PC-3 (cell line): ENCODE measurements at regions not wholly inside any gene's neighbourhood (a gene's known extent, or its start where the extent isn't known, plus 50 kb on each side); places are given as distances from the start of the nearest gene placed in this dataset.

ENCODE experiments used
- ATAC-seq: fragments of 200-7000 bp; cut with Tn5 transposase; 2 replicates; pipeline ENCODE4 v1.9.1; 2020; ENCODE audit warnings: mild to moderate bottlenecking, moderate library complexity
- BruUV-seq: library from RNA; stranded (reverse); fragments of 400-500 nt; replicated peaks from 2 replicates; lab custom pipeline; 2021; lab: Mats Ljungman, UMichigan
- CTCF ChIA-PET: fragments of 300-600 bp; sonication (Branson Sonifier 250); formaldehyde crosslinking; loops from one replicate; lab custom pipeline; 2022; ENCODE audit warnings: antibody characterized with exemption; lab: Charles Lee
- POLR2A ChIA-PET: fragments of 300-600 bp; sonication (Branson Sonifier 250); formaldehyde crosslinking; loops from one replicate; lab custom pipeline; 2022; ENCODE audit warnings: antibody characterized with exemption; ENCODE audit not compliant: unreplicated experiment; lab: Charles Lee
- DNase-seq: peaks from one replicate; pipeline ENCODE4 v3.0.0-alpha.2; 2015
- H2AFZ ChIP-seq: fragments of 300-600 bp; sonication (generic); 2 replicates; pipeline ENCODE4 v1.6.0; 2016; ENCODE audit warnings: antibody characterized with exemption, low read length
- H3F3A ChIP-seq: fragments of 300-600 bp; sonication (generic); one replicate; pipeline ENCODE4 v1.6.0; 2017; ENCODE audit warnings: antibody characterized with exemption, low read length, control low read depth, mild to moderate bottlenecking; ENCODE audit not compliant: unreplicated experiment
- H3K27ac ChIP-seq: fragments of 300-600 bp; sonication (generic); 2 replicates; pipeline ENCODE4 v1.5.1; 2016; ENCODE audit warnings: mild to moderate bottlenecking, low read length
- H3K27me3 ChIP-seq: fragments of 300-600 bp; sonication (generic); 2 replicates; pipeline ENCODE4 v1.6.1; 2016; ENCODE audit warnings: low read length, mixed read lengths
- H3K36me3 ChIP-seq: fragments of 300-600 bp; sonication (generic); 2 replicates; pipeline ENCODE4 v1.6.1; 2016; ENCODE audit warnings: low read depth, mixed run types, low read length, mixed read lengths
- H3K4me1 ChIP-seq: fragments of 300-600 bp; sonication (generic); 2 replicates; pipeline ENCODE4 v1.5.1; 2016; ENCODE audit warnings: low read length; ENCODE audit not compliant: insufficient read depth
- H3K4me2 ChIP-seq: fragments of 300-600 bp; sonication (generic); 2 replicates; pipeline ENCODE4 v1.6.0; 2016; ENCODE audit warnings: low read length
- H3K4me3 ChIP-seq: fragments of 300-600 bp; sonication (generic); 2 replicates; pipeline ENCODE4 v1.5.1; 2016; ENCODE audit warnings: mild to moderate bottlenecking, low read length, mixed read lengths
- H3K79me2 ChIP-seq: fragments of 300-600 bp; sonication (generic); 2 replicates; pipeline ENCODE4 v1.6.1; 2017; ENCODE audit warnings: low read length, mixed read lengths
- H3K9ac ChIP-seq: fragments of 300-600 bp; sonication (generic); 2 replicates; pipeline ENCODE4 v1.6.0; 2016; ENCODE audit warnings: mild to moderate bottlenecking, low read length
- H3K9me2 ChIP-seq: fragments of 300-600 bp; sonication (generic); replicated peaks from 2 replicates; pipeline ENCODE4 v1.6.1; 2016; ENCODE audit warnings: mixed run types, low read length, mixed read lengths
- H3K9me3 ChIP-seq: fragments of 300-600 bp; sonication (generic); 2 replicates; pipeline ENCODE4 v1.6.1; 2016; ENCODE audit warnings: low read length, mixed read lengths
- H4K20me1 ChIP-seq: fragments of 300-600 bp; sonication (generic); 2 replicates; pipeline ENCODE4 v1.6.1; 2016; ENCODE audit warnings: low read length, mixed read lengths
- CTCF ChIP-seq: fragments of 300-600 bp; sonication (generic); conservative IDR thresholded peaks from 2 replicates; pipeline ENCODE4 v1.5.1; 2017; ENCODE audit warnings: antibody characterized with exemption, low read depth, mild to moderate bottlenecking, low read length
- EZH2 ChIP-seq: fragments of 300-600 bp; sonication (generic); IDR thresholded peaks from one replicate; pipeline ENCODE4 v1.6.1; 2017; ENCODE audit warnings: antibody characterized with exemption, mild to moderate bottlenecking, low read length; ENCODE audit not compliant: unreplicated experiment
- EZH2phosphoT487 ChIP-seq: fragments of 300-600 bp; sonication (generic); IDR thresholded peaks from 2 replicates; pipeline ENCODE4 v1.6.1; 2018; ENCODE audit warnings: mild to moderate bottlenecking, antibody characterized with exemption, low read length, borderline replicate concordance
- intact Hi-C: fragments of 100-400 bp; cut with micrococcal nuclease; formaldehyde crosslinking; loops from 2 replicates; pipeline ENCODE4 v1.9.0; 2023

DNA sequence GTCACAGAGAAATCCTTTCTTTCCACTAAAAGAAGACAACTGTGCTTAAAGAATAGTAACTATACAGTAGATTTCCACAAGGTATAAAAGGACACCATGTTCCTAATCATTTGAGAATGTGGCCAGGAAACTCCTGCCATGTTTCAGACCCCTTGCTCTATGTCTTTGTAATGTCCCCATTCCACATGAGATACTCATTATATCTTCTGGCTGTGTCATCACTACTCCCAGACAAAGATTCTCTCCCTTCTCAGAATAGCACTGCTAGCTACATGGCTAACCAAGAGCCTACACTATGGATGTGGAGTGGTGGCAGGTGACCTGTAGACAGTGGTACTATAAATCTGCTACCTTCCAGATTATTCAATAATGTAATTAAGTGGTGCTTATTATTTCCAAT is 218.1 kb upstream of the MCHR2 start:
- Histone ChIP-seq H3K4me2 (no peak overlapping the region), H3F3A (no peaks in the 10 kb centered on the region), H3K27me3 (no peaks in the 10 kb centered on the region), H3K79me2 (no peaks in the 10 kb centered on the region), H3K4me1 (peaks cover 18% of the 10 kb centered on the region), H3K9ac (no peak overlapping the region), H3K9me3 (no peaks in the 10 kb centered on the region), H3K9me2 (no peaks in the 10 kb centered on the region), H3K27ac (no peak overlapping the region), H2AFZ (no peak overlapping the region), H3K4me3 (no peak overlapping the region), H4K20me1 (no peaks in the 10 kb centered on the region), H3K36me3 (no peaks in the 10 kb centered on the region)
- BruUV-seq: no TSS peak
- no peak for TF ChIP-seq EZH2
- no peak for TF ChIP-seq CTCF
- TF ChIP-seq EZH2phosphoT487: no peak
- DNase-seq: no peak
- ChIA-PET POLR2A (no interaction called here), CTCF (no interaction called here)
- intact Hi-C loops: no loop called here
- no peak for ATAC-seq

DNA sequence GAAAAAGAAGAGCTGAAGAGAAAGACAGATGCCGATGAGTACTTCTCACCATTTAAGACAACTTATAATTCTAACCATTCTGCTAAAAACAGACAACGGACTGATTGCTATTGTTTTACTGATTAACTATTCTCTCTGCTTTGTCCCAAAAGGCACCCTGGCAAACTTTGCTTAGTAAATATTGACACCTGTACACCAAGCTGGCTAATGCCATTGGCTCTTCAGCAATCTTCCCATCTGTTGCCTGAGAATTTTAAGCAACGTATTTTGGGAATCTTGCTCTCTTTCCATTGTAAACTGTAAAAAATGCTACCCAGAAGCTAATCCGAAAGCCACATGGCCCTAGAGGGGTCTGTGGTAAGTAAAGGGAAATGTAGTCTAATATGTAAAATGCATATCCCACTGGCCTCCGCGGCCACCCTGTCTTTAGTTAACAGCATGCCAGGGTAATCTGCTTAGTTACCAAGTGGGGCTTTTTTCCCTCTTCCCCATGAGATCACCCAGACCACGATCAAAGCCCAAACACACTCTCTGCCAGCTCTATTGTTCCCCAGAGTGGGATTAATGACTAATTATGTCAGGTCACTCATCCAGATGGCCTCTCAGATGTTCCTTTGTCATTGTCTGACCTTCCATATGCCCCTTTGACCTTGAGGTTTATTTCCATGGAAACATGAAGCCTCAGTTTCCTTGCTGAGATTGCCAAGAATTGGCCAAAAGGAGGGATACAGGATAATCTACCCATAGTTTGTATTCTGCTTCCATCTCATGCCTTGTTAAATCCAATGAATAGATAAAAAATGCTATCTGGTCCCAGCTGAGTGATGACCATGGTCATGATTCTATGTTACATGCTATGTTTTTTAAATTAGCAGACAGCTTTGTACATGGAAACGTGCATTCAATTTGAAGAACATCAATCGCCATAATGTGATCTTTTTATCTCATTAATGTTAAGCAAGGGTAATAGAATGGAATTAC is 216.4 kb upstream of the MCHR2 start:
- Histone ChIP-seq H3K36me3 (no peaks in the 10 kb centered on the region), H3K27ac (no peak overlapping the region), H3K9ac (no peak overlapping the region), H3K4me1 (peaks cover 12% of the 10 kb centered on the region), H4K20me1 (no peaks in the 10 kb centered on the region), H3K9me2 (no peaks in the 10 kb centered on the region), H2AFZ (no peak overlapping the region), H3F3A (no peaks in the 10 kb centered on the region), H3K4me3 (no peak overlapping the region), H3K79me2 (no peaks in the 10 kb centered on the region), H3K27me3 (no peaks in the 10 kb centered on the region), H3K9me3 (no peaks in the 10 kb centered on the region), H3K4me2 (no peak overlapping the region)
- no TSS peak for BruUV-seq
- CTCF ChIA-PET: interaction anchor here (0.6 kb wide), 1 partner anchor 224 kb away, joined by 3 read pairs; no protein-coding TSS in a partner anchor
- TF ChIP-seq CTCF: no peak
- TF ChIP-seq EZH2phosphoT487: no peak
- no peak for TF ChIP-seq EZH2
- ATAC-seq: no peak
- intact Hi-C loops: no loop called here
- POLR2A ChIA-PET: no interaction called here
- no peak for DNase-seq
